ENCODE measurements at regions not wholly inside any gene's neighbourhood (a gene's known extent, or its start where the extent isn't known, plus 50 kb on each side); places are given as distances from the start of the nearest gene placed in this dataset.
"Not testable (repeated sequence)": the region's sequence is repeated elsewhere in the genome, so short reads cannot be mapped to it uniquely, and the experiment has no call there.

DNA sequence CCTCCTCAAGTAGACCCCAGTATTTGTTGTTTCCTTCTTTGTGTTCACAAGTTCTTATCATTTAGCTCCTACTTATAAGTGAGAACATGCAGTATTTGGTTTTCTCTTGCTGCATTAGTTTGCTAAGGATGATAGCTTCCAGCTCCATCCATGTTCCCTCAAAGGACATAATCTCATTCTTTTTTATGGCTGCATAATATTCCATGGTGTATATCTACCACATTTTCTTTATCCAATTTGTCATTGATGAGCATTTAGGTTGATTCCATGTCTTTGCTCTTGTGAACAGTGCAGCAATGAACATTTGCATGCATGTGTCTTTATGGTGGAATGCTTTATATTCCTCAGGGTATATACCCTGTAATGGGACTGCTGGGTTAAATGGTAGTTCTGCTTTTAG lies 137.7 kb upstream of the SLC38A2 start:
- not testable (repeated sequence) for TF ChIP-seq EZH2 (IDR thresholded peaks at IDR 0.05; ENCODE audit: low read depth, low read length, severe bottlenecking); NRF1 (IDR thresholded peaks at IDR 0.05; ENCODE audit: low read depth, low read length); POLR2A (IDR thresholded peaks at IDR 0.05; ENCODE audit: control extremely low read depth in 1 of 2, low read depth in 2 of 2, low read length in 2 of 2); RXRA (IDR thresholded peaks at IDR 0.05; ENCODE audit: insufficient read depth, low read depth, low read length); EP300 (IDR thresholded peaks at IDR 0.05; ENCODE audit: borderline replicate concordance in 1 of 2, low read depth in 2 of 2, low read length in 2 of 2); CHD2 (IDR thresholded peaks at IDR 0.05; ENCODE audit: low read length); POLR2AphosphoS5 (IDR thresholded peaks at IDR 0.05; ENCODE audit: low read depth, low read length)
- TF ChIP-seq, protein P1, sequence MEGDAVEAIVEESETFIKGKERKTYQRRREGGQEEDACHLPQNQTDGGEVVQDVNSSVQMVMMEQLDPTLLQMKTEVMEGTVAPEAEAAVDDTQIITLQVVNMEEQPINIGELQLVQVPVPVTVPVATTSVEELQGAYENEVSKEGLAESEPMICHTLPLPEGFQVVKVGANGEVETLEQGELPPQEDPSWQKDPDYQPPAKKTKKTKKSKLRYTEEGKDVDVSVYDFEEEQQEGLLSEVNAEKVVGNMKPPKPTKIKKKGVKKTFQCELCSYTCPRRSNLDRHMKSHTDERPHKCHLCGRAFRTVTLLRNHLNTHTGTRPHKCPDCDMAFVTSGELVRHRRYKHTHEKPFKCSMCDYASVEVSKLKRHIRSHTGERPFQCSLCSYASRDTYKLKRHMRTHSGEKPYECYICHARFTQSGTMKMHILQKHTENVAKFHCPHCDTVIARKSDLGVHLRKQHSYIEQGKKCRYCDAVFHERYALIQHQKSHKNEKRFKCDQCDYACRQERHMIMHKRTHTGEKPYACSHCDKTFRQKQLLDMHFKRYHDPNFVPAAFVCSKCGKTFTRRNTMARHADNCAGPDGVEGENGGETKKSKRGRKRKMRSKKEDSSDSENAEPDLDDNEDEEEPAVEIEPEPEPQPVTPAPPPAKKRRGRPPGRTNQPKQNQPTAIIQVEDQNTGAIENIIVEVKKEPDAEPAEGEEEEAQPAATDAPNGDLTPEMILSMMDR (IDR thresholded peaks at IDR 0.05; ENCODE audit: control extremely low read depth in 1 of 3, insufficient read depth in 1 of 3, low read depth in 1 of 3, low read length in 3 of 3): not testable (repeated sequence)
- TF ChIP-seq, protein P2, sequence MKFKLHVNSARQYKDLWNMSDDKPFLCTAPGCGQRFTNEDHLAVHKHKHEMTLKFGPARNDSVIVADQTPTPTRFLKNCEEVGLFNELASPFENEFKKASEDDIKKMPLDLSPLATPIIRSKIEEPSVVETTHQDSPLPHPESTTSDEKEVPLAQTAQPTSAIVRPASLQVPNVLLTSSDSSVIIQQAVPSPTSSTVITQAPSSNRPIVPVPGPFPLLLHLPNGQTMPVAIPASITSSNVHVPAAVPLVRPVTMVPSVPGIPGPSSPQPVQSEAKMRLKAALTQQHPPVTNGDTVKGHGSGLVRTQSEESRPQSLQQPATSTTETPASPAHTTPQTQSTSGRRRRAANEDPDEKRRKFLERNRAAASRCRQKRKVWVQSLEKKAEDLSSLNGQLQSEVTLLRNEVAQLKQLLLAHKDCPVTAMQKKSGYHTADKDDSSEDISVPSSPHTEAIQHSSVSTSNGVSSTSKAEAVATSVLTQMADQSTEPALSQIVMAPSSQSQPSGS (IDR thresholded peaks at IDR 0.05; ENCODE audit: low read length): not testable (repeated sequence)
